GM10266 (cell line): ENCODE measurements at regions not wholly inside any gene's neighbourhood (a gene's known extent, or its start where the extent isn't known, plus 50 kb on each side); places are given as distances from the start of the nearest gene placed in this dataset.

Source experiments
- DNase-seq: peaks from one replicate; pipeline ENCODE4 v3.0.0; 2012; ENCODE audit errors: extremely low spot score
- CTCF ChIP-seq: IDR thresholded peaks from 2 replicates; pipeline ENCODE4 v1.5.1; 2012; ENCODE audit warnings: mild to moderate bottlenecking, low read depth; ENCODE audit not compliant: control insufficient read depth, insufficient read depth; ENCODE audit errors: missing control alignments

- DNase-seq: no peak
- no peak for TF ChIP-seq CTCF
Measured at GRCh38 chr5:124395926-124396325, 350.5 kb downstream of the ZNF608 start.

- no peak for TF ChIP-seq CTCF
Measured at GRCh38 chr5:124395287-124395686, 351.2 kb downstream of the ZNF608 start.

GRCh38 chr5:124394700-124395245 is 351.7 kb downstream of the ZNF608 start:
- TF ChIP-seq CTCF: no peak
- no peak for DNase-seq

More at GRCh38 chr5:124395287-124395686, 351.2 kb downstream of the ZNF608 start:
- DNase-seq: no peak

- no peak for DNase-seq
Measured at GRCh38 chr5:124393584-124394379, 352.7 kb downstream of the ZNF608 start.

GRCh38 chr5:124383693-124384092 is 362.7 kb downstream of the ZNF608 start:
- no peak for TF ChIP-seq CTCF
- DNase-seq: no peak

More at GRCh38 chr5:124393584-124394379, 352.7 kb downstream of the ZNF608 start:
- no peak for TF ChIP-seq CTCF

GRCh38 chr5:124377386-124377785 is 369.1 kb downstream of the ZNF608 start:
- no peak for TF ChIP-seq CTCF
- no peak for DNase-seq

GRCh38 chr5:124373883-124374282 is 372.6 kb downstream of the ZNF608 start:
- DNase-seq: no peak
- no peak for TF ChIP-seq CTCF
